ENCODE measurements at regions not wholly inside any gene's neighbourhood (a gene's known extent, or its start where the extent isn't known, plus 50 kb on each side); places are given as distances from the start of the nearest gene placed in this dataset.

DNA sequence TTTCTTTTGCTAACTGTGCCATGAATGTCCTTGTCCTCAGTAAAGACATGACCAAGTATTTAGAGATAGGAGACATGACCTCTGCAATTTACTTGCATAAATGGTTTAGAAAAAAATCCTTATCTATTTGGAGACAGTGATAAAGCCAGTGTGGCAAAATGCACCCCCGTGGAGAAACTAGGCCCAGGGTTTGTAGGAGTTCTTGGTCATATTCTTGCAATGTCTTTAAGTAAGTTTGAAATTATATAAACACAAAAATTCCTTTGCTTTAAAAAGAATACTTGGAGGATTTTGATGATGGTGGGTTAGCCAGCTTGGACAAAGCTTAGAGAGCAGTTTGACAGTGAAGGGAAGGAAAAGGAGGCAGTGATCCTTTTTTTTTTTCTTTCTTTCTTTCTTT is 101.9 kb upstream of the SLC45A1 start (continued):
- no peak for TF ChIP-seq ZNF570 (CRISPR knock-in tag; IDR thresholded peaks at IDR 0.05; ENCODE audit: borderline replicate concordance)

DNA sequence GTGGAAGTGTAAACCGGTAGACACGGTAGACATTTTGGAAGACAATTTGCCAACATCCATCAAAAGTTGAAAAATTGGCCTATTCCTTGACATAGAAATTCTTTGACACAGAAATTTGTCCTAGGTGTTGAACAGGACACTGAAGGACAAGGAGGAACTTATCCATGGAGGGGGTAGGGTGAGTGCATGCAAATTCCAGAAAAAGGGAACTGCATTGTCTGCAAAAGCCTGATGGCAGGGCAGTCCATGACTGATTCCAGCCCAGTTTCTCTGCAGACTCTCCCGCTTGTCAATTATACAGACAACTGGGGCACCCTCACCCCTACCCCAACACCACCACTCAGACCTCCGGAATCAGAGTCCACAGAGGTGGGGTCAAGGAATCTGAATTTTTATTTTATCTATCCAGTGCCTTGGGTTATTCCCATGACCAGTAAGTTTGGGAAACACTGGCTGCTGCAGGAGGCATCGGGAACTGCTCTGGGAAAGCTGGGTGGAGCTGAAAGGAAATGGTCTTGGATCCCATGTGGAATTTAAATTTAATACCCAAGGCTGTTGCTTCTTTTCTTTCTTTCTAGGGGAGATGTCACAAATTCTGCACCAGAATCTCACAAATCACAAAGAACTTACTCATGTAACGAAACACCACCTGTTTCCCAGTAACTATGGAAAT is 103.3 kb upstream of the SLC45A1 start:
- H3K4me1 ChIP-seq (ENCODE audit: insufficient read depth, low read length): peaks cover 74% of the 10 kb centered on the region
- H3K36me3 ChIP-seq (replicated peaks in 1 of 2; ENCODE audit: control insufficient read depth in 1 of 2, insufficient read depth in 2 of 2, low read length in 2 of 2): no peaks in the 10 kb centered on the region; a peak in 1 of 5 replicates
- H3K4me2 ChIP-seq (ENCODE audit: low read depth, low read length): no peak overlapping the region
- H2AFZ ChIP-seq (ENCODE audit: low read length): no peak overlapping the region
- no peak overlapping the region for H3K4me3 ChIP-seq (replicated peaks in 1 of 3; ENCODE audit: insufficient read depth in 1 of 3, low read depth in 2 of 3, low read length in 3 of 3)
- no peak overlapping the region for H3K27ac ChIP-seq (ENCODE audit: extremely low read length, insufficient read depth, low read length)
- no peaks in the 10 kb centered on the region for H3K9me3 ChIP-seq (ENCODE audit: low read length)
- FAIRE-seq (no peak), DNase-seq (ENCODE audit: low spot score) (no peak), ATAC-seq (no peak)
- peaks cover 4% of the 10 kb centered on the region for H3K79me2 ChIP-seq (ENCODE audit: insufficient read depth, low read length)
- ChIA-PET POLR2A (no interaction called here), CTCF (ENCODE audit: low intra/inter-chr PET ratio, low total read pairs) (no interaction called here)
- no peaks in the 10 kb centered on the region for H3K27me3 ChIP-seq (ENCODE audit: control insufficient read depth in 1 of 2, insufficient read depth in 2 of 2, low read length in 2 of 2)
- WGBS (ENCODE audit: low lambda C conversion rate): 96% methylated on average over 6 of the region's 6 CpGs
- in situ Hi-C loops (cut with HindIII; ENCODE audit: extremely low pct_ligation_motif_present, low pct_unique_long_range_greater_than_20kb) (no loop called here), intact Hi-C loops (cut with micrococcal nuclease; ENCODE audit: unreplicated experiment) (no loop called here)
- no TSS peak for BruUV-seq (replicated peaks)
- H3K9ac ChIP-seq (ENCODE audit: insufficient read depth, low read depth, low read length): no peak overlapping the region
- no peaks in the 10 kb centered on the region for H4K20me1 ChIP-seq (ENCODE audit: insufficient read depth, low read length)
- TF ChIP-seq ELF1 (CRISPR knock-in tag; IDR thresholded peaks at IDR 0.05) (no peak), ZNF572 (CRISPR knock-in tag; IDR thresholded peaks at IDR 0.05) (no peak), ZNF678 (CRISPR knock-in tag; IDR thresholded peaks at IDR 0.05) (no peak), CREB1 (IDR thresholded peaks at IDR 0.05) (no peak), CREB1 (CRISPR knock-in tag; IDR thresholded peaks at IDR 0.05) (no peak), KLF13 (CRISPR knock-in tag; IDR thresholded peaks at IDR 0.05) (no peak), ZBTB21 (CRISPR knock-in tag; IDR thresholded peaks at IDR 0.05) (no peak), MTF1 (CRISPR knock-in tag; IDR thresholded peaks at IDR 0.05) (no peak), KMT2A (CRISPR knock-in tag; IDR thresholded peaks at IDR 0.05) (no peak), ERF (CRISPR knock-in tag; IDR thresholded peaks at IDR 0.05) (no peak), GATAD2A (CRISPR knock-in tag; IDR thresholded peaks at IDR 0.05) (no peak), CHD2 (IDR thresholded peaks at IDR 0.05; ENCODE audit: low read depth, low read length) (no peak)
- TF ChIP-seq, protein P1, sequence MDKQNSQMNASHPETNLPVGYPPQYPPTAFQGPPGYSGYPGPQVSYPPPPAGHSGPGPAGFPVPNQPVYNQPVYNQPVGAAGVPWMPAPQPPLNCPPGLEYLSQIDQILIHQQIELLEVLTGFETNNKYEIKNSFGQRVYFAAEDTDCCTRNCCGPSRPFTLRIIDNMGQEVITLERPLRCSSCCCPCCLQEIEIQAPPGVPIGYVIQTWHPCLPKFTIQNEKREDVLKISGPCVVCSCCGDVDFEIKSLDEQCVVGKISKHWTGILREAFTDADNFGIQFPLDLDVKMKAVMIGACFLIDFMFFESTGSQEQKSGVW (CRISPR knock-in tag; IDR thresholded peaks at IDR 0.05; ENCODE audit: borderline replicate concordance): no peak
- TF ChIP-seq, protein P2, sequence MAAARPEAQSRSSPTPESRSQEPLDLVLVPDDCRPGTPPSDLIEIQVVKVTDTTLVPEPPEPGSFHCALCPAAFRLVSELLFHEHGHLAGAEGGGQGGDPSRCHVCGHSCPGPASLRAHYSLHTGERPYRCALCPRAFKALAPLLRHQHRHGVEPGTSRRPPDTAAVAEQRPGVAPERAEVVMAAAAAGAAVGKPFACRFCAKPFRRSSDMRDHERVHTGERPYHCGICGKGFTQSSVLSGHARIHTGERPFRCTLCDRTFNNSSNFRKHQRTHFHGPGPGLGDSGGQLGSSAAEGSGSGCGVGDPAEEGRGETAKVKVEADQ (CRISPR knock-in tag; IDR thresholded peaks at IDR 0.05; ENCODE audit: borderline replicate concordance): no peak
- TF ChIP-seq, protein P3, sequence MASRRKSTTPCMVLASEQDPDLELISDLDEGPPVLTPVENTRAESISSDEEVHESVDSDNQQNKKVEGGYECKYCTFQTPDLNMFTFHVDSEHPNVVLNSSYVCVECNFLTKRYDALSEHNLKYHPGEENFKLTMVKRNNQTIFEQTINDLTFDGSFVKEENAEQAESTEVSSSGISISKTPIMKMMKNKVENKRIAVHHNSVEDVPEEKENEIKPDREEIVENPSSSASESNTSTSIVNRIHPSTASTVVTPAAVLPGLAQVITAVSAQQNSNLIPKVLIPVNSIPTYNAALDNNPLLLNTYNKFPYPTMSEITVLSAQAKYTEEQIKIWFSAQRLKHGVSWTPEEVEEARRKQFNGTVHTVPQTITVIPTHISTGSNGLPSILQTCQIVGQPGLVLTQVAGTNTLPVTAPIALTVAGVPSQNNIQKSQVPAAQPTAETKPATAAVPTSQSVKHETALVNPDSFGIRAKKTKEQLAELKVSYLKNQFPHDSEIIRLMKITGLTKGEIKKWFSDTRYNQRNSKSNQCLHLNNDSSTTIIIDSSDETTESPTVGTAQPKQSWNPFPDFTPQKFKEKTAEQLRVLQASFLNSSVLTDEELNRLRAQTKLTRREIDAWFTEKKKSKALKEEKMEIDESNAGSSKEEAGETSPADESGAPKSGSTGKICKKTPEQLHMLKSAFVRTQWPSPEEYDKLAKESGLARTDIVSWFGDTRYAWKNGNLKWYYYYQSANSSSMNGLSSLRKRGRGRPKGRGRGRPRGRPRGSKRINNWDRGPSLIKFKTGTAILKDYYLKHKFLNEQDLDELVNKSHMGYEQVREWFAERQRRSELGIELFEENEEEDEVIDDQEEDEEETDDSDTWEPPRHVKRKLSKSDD (CRISPR knock-in tag; IDR thresholded peaks at IDR 0.05; ENCODE audit: low read depth): no peak
- TF ChIP-seq, protein P4, sequence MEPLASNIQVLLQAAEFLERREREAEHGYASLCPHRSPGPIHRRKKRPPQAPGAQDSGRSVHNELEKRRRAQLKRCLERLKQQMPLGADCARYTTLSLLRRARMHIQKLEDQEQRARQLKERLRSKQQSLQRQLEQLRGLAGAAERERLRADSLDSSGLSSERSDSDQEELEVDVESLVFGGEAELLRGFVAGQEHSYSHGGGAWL (CRISPR knock-in tag; IDR thresholded peaks at IDR 0.05): no peak
- TF ChIP-seq, protein P5, sequence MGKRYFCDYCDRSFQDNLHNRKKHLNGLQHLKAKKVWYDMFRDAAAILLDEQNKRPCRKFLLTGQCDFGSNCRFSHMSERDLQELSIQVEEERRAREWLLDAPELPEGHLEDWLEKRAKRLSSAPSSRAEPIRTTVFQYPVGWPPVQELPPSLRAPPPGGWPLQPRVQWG (CRISPR knock-in tag; IDR thresholded peaks at IDR 0.05; ENCODE audit: borderline replicate concordance, low read depth): no peak
